ENCODE measurements at regions not wholly inside any gene's neighbourhood (a gene's known extent, or its start where the extent isn't known, plus 50 kb on each side); places are given as distances from the start of the nearest gene placed in this dataset.

DNA sequence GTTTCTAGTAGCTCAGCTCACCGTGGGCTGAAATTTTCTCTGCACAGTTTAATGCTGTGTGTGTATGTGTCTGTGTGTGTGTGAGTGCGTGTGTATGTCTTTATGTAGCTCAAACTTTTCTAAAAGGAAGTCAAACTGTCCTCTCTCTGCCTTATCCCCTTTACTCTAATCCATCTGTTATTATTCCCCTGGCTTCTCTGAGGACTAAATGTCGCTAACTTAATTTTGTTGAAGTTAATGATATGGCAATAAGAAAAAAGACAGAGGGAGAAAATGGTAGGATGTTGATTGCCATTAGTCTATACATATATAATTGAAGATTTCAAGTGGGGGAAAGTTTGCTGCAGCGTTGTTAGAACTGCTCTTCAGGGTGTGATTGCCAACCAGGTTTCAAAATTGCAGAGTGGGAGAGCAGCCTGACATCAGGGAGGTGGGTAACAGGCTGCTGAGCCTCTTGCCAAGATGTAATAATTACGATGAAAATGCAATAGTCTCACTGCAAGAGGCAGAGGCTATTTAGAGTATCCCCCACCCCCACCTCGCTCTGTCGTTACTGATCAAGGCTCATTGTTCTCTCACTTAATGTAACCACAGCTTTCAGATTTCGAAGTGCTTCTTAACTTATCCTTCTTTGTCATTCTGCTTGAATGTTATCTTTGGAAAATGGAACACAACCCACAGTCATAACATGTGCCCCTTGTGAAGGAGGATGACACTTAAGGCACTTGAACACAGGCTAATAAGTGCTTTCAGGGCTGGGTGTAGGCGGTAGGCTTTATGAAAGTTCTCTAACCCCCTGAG, 559.0 kb upstream of the PLXNA2 start:
- DNase-seq = no peak

DNA sequence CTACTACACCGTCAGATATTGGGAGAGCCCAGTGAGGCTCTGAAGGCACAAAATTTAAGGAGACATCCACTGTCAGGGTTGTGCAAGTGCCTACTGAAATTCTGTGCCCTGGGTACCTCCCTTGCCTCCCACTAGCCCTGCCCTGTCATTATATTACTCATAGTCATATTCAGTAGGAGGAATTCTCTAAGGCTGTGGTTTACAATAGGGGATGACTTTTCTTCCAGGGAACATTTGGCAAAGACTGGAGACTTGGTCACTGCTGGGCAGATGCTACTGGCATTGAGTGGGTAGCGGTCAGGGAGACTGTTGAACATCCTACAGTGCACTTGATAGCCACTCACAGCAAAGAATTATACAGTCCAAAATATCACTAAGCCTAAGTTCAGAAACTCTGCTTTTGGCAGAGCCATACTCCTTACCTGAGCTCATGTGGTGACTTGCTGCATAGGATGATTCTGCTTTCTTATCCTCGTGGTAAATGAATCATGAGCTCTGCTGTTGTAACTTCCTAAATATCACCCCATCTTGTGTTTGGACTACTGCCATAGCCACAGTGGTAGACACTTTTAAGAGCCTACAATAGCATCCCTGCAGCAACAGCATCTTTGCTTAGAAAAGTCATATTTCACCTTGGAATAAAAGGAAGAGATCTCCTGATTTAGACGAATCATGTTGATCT, 563.4 kb upstream of the PLXNA2 start:
- peak; percentile 12 for DNase-seq

DNA sequence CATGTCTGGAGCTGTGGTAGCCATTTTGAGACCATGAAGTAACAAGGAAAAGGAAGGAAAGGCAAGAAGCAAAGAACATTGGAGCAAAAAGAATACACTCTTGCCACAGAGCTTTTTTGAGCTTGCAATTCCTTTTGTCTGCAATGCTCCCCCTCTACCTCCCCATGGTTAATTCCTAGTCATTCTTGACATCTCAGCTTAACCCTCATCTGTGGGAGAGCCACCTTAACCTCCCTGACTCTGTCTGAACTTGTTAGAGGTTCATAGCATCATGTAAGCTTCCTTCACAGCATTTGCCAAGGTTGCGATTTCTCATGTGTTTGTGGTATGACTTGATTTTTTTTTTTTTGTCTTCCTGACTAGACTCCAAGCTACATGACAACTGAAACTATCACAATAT, 564.1 kb upstream of the PLXNA2 start:
- DNase-seq = no peak

DNA sequence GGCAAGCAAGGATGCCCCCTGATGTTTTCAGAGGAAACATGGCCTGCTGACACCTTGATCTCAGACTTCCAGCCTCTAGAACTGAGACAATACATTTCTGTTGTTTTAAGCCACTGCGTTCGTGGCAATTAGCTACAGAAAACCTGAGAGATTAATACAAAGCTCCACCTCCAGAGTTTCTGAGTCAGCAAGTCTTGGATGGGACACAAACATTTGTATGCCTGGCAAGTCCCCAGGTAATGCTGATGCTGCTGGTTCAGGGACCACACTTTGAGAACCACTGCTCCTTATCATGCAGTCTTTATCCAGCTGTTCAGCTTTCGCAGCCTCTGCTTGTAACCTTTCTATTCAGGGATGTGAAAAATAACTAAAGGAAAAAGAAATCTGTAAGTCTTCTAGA, 565.7 kb upstream of the PLXNA2 start:
- DNase-seq = no peak

DNA sequence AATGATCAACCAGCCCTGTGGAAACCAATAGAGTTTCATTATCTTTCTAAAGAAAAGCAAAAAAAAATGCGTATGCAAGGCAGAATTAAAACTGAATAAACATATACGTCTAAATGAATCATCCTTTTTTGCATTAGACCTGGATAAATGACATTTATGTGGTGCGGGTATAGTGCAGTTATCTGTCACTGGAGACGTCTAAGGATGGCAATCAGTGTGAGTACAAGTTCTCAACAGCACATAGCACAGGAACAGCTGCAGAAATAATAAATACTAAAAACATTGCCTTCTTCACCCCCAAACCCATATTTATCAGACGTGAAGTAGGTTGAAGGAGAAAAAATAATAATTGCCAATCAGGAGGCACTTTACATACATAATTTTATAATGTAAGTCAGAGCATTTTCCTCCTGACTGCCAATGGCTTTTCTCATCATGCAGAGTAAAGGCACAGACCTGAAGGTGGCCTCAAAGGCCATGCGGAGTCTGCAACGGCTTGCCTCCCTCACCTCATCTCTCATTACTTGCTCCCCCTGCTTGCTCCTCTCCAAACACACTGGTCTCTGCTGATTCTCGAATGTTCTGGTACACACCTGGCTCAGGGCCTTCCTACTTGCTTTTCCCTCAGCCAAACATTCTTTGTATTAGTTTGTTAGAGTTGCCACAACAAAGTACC, 574.7 kb upstream of the PLXNA2 start:
- no peak for DNase-seq

DNA sequence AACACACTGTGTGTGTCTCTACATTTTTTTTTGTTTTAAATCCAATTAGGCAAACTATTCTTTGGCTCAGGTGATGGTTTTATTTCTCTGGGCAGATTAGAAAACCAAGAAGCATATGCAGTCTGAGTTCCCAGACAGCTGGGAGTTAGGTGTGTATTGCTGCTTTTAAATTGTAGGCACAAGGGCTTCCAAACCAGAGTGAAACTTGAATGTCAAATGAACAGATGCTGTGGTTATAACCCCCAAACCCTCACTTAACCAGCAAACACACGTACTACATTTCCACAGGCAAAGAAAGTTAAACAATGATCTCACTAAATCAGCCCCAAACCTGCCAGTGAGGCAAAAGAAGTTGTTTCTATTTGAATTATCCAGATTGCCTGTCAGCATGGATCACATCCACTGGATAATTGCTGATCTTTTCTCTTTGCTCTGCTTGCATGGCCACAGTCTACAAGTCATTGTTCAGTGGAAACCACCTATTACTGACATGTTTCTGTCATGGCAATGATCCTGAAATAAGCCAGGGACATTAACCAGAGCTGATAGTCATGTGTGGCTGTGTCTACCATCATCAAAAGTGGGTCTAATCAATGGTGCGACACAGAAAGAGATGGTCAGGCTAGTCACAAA, 576.5 kb upstream of the PLXNA2 start:
- no peak for DNase-seq

DNA sequence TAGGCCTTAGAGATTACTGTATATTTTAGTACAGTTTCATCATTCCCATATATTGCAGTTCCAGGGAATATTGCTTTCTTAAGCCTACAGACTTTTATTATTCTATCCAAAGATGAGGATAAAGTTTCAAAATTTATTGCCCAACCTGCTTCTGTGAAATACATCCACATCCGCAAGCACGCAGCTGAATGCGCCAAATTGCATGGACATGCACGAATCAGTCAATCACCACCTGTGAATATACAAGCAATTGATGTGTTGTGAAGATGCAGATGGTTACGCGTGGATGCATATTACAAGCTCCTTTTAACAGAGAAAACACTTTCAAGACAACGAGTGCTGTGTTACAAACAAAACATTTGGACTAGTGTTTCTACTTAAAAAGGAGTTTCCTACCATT, 577.8 kb upstream of the PLXNA2 start:
- DNase-seq = no peak

DNA sequence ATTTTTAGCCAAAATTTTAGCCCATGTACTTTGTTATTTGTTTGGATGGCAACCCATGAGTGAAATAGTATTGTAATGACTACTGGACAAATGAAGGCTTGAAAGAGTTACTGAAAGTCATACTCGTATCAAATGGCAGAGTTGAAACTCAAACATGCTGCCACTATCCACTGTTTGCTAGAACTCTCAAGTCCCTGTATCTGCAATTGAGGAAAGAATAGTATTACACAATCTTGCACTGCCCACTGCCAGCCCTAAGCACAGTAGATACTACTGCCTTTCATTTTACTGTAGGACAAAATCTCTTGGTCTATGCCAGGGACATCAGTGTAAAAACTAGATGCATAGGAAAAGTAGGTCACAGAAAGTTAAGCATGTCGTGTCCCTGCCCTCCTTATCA, 581.1 kb upstream of the PLXNA2 start:
- DNase-seq = no peak

DNA sequence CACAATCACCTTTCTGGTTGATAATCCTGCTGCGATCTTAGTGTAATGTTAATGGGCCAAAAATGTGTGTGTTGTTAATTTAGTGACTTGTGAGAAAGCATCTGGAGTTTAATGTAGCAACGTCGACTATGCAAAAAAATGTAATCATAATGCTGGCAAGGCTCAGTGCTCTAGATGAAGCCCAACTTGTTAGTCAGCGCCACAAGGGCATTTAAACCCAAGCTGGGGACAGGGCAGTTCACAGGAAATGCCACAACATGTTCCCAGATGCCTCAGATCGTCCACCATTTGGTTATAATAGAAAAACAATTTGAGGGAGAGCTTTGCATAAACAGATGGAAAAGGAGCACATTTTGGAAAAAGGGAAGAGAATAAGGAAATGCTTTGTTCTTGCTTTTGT, 585.4 kb upstream of the PLXNA2 start:
- DNase-seq = no peak

DNA sequence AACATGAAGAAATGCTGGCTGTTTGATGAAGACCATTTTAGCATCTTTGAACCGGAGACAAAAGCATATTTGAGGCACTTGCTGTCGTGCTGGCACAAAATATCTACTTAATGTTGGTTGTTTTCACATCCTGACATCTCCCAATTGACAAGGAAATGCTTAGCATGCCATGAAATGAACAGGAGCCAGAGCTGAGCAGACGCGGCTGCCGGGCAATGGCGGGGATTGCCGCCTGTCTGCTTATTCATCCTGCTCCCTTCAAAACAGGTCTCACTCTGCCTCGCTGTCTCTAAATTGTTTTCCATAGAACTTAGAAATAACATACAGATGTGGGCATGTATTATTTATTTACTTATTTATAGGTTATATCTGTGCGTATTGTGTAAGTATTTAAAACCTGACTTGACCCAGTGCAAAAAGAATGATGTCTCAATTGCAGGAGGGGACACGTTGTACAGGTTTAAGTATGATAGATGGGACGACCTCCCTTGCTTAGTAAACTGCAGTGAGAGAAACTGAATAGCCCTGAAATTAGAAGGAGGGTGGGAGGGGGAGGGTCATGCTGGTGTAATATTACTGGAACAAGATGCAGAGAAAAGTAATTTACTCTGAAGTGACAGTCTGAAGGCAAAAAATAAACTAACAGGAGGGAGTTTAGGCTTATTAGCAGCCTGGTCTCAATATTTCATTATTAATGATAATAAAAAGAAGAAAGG, 590.4 kb upstream of the PLXNA2 start:
- DNase-seq = no peak

DNA sequence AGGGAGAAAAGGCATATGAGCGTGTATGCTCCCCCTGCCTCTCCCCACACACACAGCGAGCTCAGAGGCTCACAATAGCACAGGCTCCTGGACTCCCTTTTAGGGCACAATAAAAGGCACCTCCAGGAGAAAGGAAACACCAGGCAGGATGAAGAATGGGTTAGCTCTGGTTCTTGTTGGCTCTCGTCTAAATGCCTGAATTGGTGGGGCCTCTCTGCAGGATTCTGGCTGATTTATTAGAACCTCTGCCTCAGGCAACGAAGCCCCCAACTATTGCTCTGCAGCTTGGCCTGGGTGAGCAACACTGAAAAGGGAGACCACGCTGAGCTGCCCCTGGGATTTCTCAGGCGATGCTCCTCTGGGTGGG, 590.9 kb upstream of the PLXNA2 start:
- no peak for DNase-seq

DNA sequence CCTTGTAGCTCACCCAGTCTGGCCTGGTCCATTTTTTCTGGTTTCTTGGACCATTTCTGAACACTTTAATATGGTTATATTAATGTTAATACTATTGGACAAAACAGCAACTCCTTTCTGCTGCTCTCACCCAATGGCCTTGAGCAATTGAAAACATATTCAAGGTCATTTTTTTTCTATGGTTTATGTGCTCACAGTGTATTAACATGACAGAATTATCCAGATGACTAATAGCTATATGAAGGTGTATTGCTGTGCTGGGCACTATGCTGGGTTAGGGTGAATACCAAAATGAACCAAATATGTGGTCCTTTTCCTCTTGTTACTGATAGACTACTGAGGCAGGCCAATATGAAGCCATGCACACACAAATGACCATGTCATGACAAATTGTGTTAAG, 591.6 kb upstream of the PLXNA2 start:
- DNase-seq = no peak

DNA sequence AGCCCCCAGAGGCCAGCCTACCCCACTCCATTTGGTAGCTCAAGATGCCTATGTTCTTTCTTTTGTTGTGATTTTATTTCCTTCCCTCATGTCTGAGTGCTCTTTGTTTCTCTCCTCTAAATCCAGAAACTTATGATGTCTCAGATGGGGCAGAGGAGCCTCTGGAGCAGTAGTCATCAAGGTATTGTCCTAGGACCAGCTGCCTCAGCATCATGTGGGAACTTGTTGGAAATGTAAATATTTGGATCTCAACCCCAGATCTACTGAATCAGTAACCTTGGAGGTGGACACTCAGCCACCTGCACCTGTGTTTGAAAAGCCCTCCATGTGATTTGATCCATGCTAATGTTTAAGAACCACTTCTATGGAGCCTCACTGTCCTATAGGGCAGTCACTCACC, 593.1 kb upstream of the PLXNA2 start:
- DNase-seq = no peak

DNA sequence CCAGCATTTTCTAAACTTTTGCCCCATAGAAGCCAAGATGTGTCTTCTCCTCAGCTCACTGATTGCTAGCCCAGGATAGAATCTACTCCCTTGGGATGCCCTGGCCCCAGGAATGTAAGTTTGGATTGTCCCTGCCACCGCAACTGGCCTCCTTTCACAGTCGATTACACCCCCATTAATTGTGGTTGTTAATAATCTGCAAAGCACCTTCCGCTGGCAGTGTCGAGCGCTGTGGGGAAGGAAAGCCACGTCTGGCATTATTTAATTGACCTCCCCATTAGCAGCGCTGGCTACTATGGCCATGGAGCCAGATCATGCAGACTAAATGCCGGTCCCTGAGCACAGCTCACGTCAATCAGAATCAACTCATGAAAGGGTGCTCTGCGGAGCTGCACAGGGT, 597.3 kb upstream of the PLXNA2 start:
- DNase-seq = no peak

DNA sequence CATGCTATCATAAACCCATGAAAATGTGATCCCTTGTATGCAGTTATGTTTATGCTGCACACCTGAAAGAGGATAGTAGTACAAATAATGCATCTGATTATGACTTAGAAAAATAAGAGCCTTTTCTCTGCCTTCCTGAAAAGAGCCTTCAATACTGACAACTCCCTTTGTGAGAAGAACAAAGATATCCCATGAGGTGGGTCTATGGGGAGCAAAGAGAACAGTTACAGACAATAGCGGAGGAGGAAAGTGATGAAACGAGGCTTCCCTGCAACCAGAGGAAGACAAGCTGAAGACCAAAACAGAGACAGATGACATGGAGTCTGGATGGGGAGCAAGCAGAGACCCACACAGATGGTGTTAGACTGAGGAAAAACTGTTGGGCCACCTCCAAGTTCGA, 598.3 kb upstream of the PLXNA2 start:
- no peak for DNase-seq

DNA sequence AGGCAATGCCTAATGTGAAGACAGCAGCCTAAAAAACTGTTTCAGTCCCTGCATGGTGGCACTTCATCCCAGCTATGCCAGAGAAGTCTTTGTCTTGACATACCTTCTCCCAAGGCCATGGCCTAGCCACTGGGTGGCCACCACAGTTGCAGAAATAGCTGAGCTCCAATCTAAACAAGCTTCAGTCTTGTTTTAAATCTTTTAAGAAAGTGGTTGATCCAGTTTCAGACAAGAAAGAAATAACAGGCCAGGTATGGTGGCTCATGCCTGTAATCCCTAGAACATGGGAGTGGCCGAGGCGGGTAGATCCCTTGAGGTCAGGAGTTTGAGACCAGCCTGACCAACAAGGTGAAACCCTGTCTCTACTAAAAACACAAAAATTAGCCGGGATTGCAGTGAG, 600.0 kb upstream of the PLXNA2 start:
- no peak for DNase-seq

DNA sequence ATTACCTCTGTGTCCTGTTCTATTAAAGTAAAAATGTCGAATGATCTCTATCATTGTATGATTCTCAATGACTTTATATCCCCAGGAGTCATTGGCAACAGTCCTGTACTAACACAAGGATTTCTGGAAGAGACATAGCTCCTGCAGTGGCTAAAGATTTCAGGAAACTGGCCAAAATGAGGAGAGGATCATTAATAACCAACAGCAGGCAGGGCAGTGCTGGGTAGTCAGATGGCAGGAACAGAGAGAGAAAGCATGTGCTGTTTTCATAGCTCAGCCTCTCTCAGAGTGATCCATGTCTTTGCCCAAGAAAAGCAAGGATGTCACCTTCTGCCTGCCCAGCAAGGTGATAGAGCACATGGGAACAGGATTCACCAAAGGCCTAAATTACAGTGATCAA, 604.7 kb upstream of the PLXNA2 start:
- DNase-seq = no peak

DNA sequence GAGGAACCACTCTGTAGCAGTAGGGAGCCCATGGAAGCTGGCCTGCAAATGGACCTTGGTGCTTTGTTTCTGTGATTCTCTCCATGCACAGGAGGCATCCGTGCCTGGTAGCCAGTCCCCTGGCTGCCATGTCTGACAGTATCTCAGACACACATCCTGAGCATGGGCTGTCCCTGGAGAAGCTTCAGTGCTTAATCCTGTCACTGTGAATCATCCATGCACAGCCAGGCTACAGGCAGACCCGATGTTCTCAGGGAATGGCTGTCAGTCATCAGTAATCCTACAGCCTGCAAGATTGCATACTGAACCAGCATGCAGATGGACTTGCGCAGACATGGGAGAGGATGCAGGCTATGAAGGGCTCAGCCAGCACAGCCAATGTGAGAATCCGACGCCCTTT, 606.3 kb upstream of the PLXNA2 start:
- DNase-seq = no peak

DNA sequence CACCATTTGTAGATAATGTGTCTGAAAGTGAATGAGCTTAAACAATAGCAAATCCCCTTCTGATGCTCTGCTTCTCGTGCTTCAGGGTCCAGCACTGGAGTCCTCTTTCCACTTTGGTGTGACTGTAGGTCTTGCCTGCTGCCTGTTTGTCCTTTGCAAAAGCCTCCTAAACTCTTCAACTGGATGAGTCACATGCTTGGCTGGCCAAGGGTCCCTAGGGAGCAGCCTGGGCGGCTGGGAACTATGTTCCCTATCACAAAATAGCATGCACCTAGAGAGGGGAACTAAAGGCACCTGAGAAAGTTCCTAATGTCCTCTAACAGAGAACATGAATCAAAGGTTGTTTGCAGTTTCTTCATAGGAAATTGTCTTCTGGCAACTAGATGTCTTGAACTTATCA, 607.2 kb upstream of the PLXNA2 start:
- DNase-seq = no peak

DNA sequence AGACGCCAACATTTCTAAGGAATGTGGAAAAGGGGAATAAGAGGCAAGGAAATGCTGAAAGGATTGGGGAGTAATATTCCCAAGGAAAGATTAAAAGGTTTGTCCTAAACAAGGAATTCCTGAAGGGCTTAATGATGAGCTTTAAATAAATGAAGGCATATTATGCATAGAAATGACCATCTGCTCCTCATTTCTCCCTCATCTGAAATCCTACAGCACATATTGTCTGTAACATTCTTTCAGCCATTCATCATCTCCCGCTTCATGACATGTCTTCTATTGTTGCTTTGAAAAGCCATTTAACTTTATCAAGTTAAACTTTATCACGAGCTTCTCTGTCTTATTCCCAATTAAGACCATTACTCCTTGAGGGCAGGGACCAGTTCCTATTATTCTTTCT, 608.7 kb upstream of the PLXNA2 start:
- DNase-seq = no peak

DNA sequence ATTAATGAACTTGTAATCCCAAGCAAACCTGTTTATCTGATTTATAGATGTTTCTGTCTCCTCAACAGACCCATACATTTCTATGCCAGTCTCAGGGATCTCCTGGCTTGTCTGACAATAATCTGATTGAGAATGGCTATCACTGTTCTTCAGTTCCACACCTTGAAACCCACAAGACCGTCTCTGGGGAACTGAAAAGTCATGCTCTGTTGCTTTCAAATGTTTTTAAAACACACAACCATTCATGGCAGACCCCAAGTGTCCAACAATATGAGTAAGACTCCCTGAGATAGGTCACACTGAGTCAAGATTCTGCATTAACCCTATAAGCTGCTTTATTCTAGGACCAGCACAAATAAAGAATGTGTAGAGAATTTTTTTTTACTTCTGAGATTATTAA, 611.2 kb upstream of the PLXNA2 start:
- no peak for DNase-seq

DNA sequence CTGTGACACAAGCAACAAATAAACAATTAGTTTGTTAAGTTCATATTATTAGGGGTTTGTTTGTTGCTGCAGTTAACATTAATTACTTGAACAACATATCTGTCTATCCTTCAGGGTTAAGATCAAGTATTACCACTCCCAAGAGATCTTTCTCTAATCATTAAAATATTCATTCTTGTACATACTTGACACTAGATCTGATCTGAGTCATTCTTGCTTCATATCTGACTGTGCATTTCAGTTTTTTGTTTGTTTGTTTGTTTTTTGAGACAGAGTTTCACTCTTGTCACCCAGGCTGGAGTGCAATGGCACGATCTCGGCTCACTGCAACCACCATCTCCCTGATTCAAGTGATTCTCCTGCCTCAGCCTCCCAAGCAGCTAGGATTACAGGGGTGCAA, 613.3 kb upstream of the PLXNA2 start:
- no peak for DNase-seq

DNA sequence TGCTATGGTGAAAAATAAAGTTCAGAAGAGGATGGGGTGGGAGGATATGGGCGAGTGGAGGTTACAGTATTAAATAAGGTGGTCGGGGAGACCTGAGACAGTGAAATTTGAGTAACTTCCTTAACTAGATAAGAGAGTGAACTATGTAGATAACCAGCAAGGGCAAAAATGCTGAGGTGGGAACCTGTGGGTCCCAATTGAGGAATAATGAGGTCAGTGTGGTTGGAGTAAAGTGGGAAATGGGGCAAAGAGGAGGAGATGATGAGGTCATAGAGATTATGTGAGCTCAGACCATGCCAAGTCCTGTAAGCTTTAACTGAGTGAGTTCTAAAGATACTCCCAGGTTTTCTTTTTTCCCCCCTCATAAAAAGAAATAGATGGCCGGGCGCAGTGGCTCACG, 614.6 kb upstream of the PLXNA2 start:
- DNase-seq = no peak

Measured in T1000 (cell line).